GM23248 (cell line): ENCODE measurements at regions not wholly inside any gene's neighbourhood (a gene's known extent, or its start where the extent isn't known, plus 50 kb on each side); places are given as distances from the start of the nearest gene placed in this dataset.

Source experiments
- EZH2 ChIP-seq: fragments of 200-600 bp; sonication (generic); IDR thresholded peaks from 2 replicates; pipeline ENCODE4 v1.6.1; 2018; ENCODE audit warnings: antibody characterized with exemption, mild to moderate bottlenecking; ENCODE audit not compliant: insufficient read depth, poor library complexity, severe bottlenecking
- EZH2phosphoT487 ChIP-seq: fragments of 200-600 bp; sonication (generic); IDR thresholded peaks from 2 replicates; pipeline ENCODE4 v1.6.1; 2018; ENCODE audit warnings: antibody characterized with exemption, moderate library complexity, mild to moderate bottlenecking, low read depth; ENCODE audit not compliant: insufficient read depth

DNA sequence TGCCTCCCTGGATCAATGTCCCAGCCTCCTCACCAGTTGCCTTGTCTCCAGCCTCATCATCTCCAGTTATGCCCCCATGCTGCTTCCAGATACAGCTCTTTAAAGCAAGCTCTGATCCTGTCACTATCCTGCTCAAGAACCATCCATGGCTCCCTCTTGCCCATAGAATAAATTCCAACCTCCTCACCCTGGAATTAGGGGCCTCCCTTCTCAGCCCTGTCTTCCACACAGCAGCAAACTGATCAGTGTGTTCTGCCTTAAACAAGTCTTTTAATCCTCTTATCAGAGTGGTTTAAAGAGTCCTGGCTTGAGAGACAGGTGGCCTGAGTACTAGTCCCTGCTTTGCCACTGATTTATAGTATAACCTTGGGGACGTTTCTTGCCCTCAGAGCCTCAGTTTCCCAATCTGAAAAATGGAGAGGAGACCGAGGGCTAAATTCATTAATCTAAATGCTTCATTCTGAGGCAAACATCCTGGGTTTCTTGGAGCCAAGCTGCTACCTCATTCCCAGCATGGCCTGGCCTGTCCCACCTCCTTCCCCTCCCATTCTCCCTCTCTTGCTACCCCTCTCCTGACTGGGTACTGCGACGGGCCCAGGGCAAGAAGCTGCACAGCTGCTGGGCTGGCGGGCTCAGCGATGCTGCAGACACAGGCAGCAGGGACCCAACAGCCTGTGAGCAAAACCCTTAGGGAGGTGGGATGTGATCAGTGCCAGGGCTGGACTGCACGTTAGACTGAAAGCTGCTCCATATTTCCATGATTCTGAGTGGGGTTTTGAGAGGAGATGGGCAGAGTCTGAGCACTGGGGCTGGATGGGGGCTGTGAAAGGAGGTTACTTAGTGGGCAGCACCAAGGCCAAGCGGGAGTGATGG, 221.4 kb downstream of the PTPRU start:
- TF ChIP-seq EZH2 (no peak), EZH2phosphoT487 (no peak)
